ENCODE measurements at regions not wholly inside any gene's neighbourhood (a gene's known extent, or its start where the extent isn't known, plus 50 kb on each side); places are given as distances from the start of the nearest gene placed in this dataset.

DNA sequence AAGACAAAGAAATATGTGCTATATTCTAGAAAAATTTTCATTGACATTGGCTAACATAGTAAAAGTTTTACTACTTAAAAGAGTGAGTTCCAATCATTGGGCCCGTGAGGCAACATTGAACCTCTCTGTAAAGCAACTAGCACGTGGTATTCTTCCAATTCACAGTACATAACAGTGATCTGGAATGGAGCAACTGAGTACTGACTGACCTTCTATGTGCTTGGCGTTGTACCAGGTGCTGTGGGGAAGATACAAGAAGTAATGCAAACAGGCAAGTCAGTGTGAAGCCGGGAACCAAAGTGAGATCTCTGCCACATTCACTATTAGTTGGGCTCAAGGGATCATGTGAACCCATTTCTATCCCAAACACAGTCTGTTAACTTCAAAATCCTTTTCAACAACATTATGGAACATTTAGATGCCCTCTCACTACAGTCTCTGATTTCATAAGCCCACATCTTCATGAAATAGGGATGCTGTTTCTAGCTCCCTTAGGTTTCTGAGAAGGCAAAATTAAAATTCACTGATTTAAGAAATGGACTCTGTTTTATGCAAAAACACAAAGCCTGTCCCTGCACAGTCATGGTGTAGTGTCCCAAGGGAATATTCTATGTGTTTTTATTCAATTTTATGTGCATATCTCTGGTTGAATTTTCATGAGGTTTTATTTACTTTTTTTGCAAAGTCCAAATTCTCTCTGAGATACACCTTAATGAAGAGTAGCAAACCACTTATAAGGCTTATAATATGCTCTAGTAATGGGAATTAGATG, 61.8 kb upstream of the NCAM1 start:
- TF ChIP-seq, protein P1, sequence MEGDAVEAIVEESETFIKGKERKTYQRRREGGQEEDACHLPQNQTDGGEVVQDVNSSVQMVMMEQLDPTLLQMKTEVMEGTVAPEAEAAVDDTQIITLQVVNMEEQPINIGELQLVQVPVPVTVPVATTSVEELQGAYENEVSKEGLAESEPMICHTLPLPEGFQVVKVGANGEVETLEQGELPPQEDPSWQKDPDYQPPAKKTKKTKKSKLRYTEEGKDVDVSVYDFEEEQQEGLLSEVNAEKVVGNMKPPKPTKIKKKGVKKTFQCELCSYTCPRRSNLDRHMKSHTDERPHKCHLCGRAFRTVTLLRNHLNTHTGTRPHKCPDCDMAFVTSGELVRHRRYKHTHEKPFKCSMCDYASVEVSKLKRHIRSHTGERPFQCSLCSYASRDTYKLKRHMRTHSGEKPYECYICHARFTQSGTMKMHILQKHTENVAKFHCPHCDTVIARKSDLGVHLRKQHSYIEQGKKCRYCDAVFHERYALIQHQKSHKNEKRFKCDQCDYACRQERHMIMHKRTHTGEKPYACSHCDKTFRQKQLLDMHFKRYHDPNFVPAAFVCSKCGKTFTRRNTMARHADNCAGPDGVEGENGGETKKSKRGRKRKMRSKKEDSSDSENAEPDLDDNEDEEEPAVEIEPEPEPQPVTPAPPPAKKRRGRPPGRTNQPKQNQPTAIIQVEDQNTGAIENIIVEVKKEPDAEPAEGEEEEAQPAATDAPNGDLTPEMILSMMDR (conservative IDR thresholded peaks at IDR 0.05; ENCODE audit: low read length) = no peak

DNA sequence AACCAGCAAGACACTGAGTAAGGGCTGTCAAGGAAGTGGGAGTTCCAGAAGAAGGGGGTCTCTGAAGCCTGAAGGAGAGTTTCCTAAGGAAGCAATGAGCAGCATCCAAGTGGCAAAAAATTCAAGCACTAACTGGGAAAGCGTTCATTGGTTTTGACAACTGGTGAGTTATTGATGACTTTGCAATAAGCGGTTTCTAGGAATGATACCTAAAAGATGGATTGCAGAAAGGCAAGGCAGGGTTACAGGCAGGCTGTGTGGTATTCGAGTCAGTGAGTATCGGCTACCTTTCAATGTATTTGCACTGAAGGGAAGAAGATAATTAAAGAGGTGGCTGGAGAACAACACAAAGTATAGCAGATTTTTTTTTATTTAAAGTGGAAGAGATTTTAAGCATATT, 59.3 kb upstream of the NCAM1 start:
- TF ChIP-seq, protein P1 (conservative IDR thresholded peaks at IDR 0.05; ENCODE audit: low read length) = no peak

More for the DNA sequence above, 61.8 kb upstream of the NCAM1 start:
- DNase-seq (ENCODE audit: low read depth) = no peak
- H3K4me3 ChIP-seq (ENCODE audit: low read length) = no peak overlapping the region

DNA sequence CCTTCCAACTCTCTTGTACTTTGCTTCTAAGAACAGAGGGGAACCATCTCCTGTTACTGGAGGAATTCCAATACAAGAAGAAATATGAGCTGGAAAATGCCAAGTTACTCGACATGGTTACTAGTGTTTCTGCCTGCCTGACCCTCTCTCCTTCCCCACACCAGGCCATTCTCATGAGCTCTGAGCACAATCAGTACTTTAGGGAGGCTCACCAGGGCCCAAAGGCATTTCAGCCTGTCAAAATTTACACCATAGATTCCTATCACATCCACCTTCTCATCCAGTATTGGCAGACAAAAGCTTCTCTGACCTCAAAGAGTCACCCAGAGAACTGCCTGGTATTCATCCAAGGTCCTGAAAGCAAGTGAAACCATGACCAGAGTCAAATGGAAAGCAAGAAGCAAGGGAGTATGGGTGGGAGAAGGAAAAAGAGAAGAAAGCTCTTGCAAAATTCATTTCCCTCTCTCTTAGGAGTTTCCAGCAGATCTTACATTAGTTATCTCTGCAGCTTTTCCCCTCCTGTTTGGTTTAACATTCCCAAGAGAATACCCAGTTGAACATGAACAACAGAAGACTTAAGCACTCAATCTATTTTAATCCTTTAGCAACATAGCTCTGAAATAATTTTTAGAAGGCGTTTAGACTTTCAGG, 58.7 kb upstream of the NCAM1 start:
- TF ChIP-seq, protein P1 (conservative IDR thresholded peaks at IDR 0.05; ENCODE audit: low read length) = no peak
- H3K4me3 ChIP-seq (ENCODE audit: low read length) = no peak overlapping the region
- DNase-seq (ENCODE audit: low read depth) = no peak

More for the DNA sequence above, 59.3 kb upstream of the NCAM1 start:
- no peak overlapping the region for H3K4me3 ChIP-seq (ENCODE audit: low read length)
- no peak for DNase-seq (ENCODE audit: low read depth)

DNA sequence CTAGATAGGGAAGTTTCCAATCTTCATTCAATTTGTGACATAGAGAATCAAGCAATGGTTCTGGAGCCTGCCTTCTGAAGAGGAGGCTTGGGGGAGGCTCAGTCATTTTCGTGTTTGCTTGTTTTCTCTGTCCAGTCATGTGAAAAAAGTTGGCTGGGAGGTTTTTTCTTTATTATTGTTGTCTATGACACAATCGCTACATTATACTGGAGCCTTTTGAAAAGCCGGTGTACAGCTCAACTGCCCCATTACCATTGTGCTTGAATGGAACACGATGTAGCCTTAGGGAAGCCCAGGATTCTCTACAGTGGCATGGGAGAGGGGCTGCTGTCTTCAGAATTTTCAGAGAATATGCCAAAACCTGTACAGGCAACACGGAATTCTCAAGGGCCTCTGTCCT, 57.9 kb upstream of the NCAM1 start:
- TF ChIP-seq, protein P1 (conservative IDR thresholded peaks at IDR 0.05; ENCODE audit: low read length) = no peak
- DNase-seq (ENCODE audit: low read depth) = no peak

DNA sequence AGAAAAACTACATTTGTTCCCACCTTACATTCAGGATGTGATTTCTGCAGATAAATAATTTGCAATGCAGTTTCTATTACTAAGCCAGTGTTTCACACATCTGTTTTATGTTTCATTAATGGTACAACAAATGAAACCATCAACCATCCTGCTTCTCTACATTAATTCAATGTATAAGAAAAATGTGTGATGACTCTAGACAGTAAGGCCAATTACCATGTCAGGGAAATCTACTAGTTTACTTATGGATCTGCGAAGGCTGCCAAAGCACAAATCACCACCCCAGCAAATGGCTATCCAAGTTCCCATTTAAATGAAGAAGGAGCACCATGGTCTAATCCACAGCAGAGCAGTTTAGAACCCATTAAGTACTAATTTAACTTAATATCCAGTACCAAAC, 50.1 kb upstream of the NCAM1 start:
- no peak overlapping the region for H3K4me3 ChIP-seq (ENCODE audit: low read length)
- TF ChIP-seq, protein P1 (conservative IDR thresholded peaks at IDR 0.05; ENCODE audit: low read length) = no peak
- no peak for DNase-seq (ENCODE audit: low read depth)

More for the DNA sequence above, 57.9 kb upstream of the NCAM1 start:
- no peak overlapping the region for H3K4me3 ChIP-seq (ENCODE audit: low read length)

Data from AG10803 (cell line).